ENCODE measurements at regions not wholly inside any gene's neighbourhood (a gene's known extent, or its start where the extent isn't known, plus 50 kb on each side); places are given as distances from the start of the nearest gene placed in this dataset.

GRCh38 chr9:108083796-108084352 lies 594.3 kb upstream of the KLF4 start:
- no peak for FAIRE-seq

- no peak for FAIRE-seq
Measured at GRCh38 chr9:108083160-108083750, 593.7 kb upstream of the KLF4 start.

GRCh38 chr9:108081112-108081511 lies 591.5 kb upstream of the KLF4 start:
- no peak for FAIRE-seq

DNA sequence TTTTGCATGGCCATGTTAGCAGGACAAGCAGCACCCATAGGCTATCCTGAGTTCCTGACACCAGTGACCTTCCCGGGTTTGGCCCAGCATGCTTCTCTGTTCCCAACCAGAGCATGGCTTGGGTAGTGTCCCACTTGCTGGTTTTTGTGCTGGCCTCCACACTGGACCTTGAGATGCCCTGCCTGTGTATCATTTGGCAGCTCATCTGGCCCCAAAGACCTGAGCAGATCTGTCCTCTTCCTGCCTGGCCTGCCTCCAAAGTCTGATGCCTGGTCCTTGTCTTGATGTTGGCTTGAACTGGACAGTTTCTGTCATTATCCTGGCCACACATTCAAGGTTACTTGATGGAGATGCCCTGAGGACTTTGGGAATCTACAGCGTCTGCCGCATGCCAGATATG lies 590.7 kb upstream of the KLF4 start:
- no peak for FAIRE-seq

DNA sequence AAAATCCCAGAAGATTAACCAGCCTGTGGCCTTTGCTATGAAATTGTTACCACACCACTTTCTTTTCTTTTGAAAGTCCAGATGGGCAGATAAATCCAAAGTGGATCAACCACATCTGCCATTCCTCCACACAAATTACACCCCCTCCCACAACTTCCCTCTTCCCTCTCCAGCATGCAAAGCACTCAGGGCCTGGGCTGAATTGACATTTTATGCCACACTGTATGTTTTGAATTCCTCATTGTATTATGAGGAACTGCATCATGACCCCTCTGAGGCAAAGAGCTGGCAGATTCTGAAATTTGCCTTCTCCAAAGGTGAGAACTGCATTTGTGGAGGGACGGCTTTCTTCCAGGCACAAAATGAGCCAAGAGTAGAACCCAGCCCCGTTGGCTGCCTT lies 589.2 kb upstream of the KLF4 start:
- FAIRE-seq = no peak

DNA sequence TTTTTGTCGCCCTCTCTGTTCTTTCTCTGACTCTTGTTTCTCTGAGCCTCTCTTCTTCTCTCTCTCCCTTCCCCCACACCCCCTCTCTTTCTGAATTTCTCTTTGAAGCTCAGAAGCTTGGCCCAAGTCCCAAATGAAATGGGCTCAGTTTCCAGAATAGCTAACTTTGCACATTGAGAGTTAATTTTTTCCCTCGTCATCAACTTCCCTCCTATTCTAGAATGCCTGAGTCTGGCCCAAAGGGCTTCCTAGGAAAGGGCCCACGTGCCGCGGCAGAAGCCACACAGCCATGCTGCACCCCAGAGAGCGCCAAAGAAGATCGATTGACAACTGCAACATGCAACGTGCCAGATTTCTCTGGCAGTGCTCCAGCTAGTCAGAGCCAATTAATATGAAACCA lies 588.8 kb upstream of the KLF4 start:
- no peak for FAIRE-seq

GRCh38 chr9:108077556-108077955 lies 588.0 kb upstream of the KLF4 start:
- no peak for FAIRE-seq

GRCh38 chr9:108074900-108075299 lies 585.3 kb upstream of the KLF4 start:
- FAIRE-seq = no peak

DNA sequence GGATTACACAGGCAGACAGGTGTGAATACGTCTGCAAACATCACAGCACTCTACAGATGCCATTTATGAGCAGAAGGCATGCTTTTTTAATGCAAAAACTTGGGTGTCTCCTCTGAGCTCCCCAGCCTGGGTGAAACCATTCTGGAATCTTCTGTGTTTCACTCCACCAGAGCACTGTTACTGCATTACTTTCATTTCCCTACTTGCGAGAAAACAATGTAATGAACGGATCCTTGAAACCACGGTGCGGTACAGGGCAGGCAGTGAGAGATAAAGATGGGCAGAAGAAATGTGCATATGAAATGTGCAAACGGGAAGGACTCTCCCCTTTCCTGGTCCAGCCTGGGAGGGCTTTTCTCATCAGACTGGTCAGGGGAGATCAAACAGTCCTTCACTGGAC lies 584.3 kb upstream of the KLF4 start:
- no peak for FAIRE-seq

- FAIRE-seq = no peak
Measured at GRCh38 chr9:108072740-108073139, 583.2 kb upstream of the KLF4 start.

DNA sequence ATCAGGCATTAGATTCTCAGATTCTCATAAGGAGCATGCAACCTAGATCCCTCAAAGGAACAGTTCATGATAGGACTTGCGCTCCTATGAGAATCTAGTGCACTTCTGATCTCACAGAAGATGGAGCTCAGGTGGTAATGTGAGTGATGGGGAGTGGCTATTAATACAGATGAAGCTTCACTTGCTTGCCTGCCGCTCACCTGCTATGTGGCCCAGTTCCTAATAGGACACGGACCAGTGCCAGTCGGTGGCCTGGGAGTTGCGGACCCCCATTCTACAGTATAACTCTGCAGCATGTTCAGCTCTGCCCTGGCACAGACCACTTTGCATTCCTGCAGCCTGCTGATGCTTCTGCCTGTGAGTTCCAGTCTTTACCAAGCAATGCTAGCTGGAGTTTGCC lies 581.3 kb upstream of the KLF4 start:
- FAIRE-seq = no peak

GRCh38 chr9:108069991-108070390 lies 580.4 kb upstream of the KLF4 start:
- FAIRE-seq = no peak

DNA sequence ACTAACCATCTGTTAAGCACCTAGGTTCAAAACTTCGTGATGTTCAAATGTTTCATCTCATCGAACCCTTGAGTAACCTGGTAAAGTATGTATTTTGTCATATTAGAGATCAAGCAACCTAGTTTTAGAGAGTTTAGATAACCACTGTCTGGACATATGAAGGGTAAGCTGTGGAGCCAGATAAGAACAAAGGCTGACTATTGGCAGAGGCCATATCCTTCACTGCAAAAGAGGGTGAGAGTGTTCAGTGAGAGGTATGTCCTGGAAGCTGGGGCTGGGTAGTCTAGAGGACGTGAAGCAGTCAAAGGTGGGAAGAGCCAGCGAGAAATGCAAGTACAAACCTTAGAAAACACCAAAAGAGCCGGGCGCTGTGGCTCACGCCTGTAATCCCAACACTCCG lies 573.1 kb upstream of the KLF4 start:
- no peak for FAIRE-seq

DNA sequence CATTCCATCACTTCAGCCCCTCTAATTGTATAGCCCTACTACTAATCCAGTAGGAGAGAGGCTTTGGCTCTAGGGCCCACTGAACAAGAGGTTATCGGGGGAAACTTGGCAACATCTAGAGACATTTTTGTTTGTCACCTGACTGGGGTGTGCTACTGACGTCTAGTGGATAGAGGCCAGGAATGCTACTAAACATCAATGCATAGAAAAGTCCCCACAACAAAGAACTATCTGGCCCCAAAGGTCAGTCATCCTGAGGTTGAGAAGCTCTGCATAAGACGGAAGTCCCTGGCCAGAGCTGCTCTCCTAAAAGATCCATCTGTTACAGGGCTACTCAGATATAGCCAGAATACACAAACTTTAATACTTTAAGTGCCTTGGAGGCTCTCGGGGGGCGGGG lies 570.6 kb upstream of the KLF4 start:
- no peak for FAIRE-seq

- no peak for FAIRE-seq
Measured at GRCh38 chr9:108058135-108058814, 568.7 kb upstream of the KLF4 start.

DNA sequence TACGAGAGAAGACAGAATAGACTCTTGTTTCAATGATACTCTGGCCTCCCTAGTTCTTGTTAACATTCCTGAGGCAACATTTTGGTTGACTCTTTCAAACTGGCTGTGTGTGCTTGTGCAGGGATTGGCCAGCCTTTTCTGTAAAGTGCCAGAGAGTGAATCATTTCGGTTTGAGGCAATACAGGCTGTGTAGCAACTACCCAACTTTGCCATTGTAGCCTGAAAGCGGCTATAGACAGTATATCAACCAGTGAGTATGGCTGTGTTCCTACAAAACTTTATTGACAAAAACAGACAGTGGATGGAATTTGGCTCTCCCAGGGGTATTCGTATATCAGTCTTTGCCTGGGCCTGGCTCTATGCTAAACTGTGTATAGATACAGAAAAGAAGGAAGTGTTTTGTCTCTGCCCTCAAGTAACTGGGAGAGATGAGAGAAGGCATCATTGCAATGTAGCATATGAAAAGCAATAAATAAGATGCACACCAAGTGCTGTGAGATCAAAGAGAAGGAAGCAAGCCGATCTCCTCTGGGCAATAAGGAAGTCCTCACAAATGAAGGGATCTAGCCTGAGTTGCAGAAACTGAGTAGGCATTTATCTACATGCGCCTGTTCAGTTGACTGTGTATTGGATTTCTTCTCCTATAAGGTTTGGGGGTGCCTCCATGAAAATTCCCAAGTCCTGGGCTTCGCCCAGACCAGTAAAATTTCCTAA lies 568.0 kb upstream of the KLF4 start:
- FAIRE-seq = no peak

GRCh38 chr9:108056805-108057386 lies 567.3 kb upstream of the KLF4 start:
- FAIRE-seq = no peak

- no peak for FAIRE-seq
Measured at GRCh38 chr9:108056084-108056804, 566.7 kb upstream of the KLF4 start.

GRCh38 chr9:108054131-108054630 lies 564.6 kb upstream of the KLF4 start:
- FAIRE-seq = no peak

- no peak for FAIRE-seq
Measured at GRCh38 chr9:108053555-108054061, 564.0 kb upstream of the KLF4 start.

- no peak for FAIRE-seq
Measured at GRCh38 chr9:108052431-108053080, 563.0 kb upstream of the KLF4 start.

GRCh38 chr9:108050894-108051293 lies 561.3 kb upstream of the KLF4 start:
- no peak for FAIRE-seq

All from G401.6 (cell line).